ENCODE measurements at regions not wholly inside any gene's neighbourhood (a gene's known extent, or its start where the extent isn't known, plus 50 kb on each side); places are given as distances from the start of the nearest gene placed in this dataset.
"Not testable (repeated sequence)": the region's sequence is repeated elsewhere in the genome, so short reads cannot be mapped to it uniquely, and the experiment has no call there.

DNA sequence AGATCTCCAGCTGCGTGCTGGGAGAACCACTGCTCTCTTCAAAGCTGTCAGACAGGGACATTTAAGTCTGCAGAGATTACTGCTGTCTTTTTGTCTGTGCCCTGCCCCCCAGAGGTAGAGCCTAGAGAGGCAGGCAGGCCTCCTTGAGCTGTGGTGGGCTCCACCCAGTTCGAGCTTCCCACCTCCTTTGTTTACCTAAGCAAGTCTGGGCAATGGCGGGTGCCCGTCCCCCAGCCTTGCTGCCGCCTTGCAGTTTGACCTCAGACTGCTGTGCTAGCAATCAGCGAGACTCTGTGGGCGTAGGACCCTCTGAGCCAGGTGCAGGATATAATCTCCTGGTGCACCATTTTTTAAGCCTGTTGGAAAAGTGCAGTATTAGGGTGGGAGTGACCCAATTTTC, 128.6 kb downstream of the ACTR3 start:
- not testable (repeated sequence) for H3K9ac ChIP-seq (ENCODE audit: insufficient read depth, low read length); H3K4me3 ChIP-seq (replicated peaks in 1 of 4; ENCODE audit: control extremely low read depth in 1 of 4, insufficient read depth in 1 of 4, low read depth in 3 of 4, low read length in 4 of 4); H2AFZ ChIP-seq (ENCODE audit: low read length); H3K4me2 ChIP-seq (ENCODE audit: extremely low read depth, insufficient read depth, low read length); H4K20me1 ChIP-seq (ENCODE audit: control insufficient read depth, extremely low read depth, insufficient read depth, low read length); H3K36me3 ChIP-seq (ENCODE audit: control insufficient read depth, insufficient read depth, low read length); H3K27me3 ChIP-seq (ENCODE audit: control insufficient read depth, insufficient read depth, low read length); H3K79me2 ChIP-seq (ENCODE audit: control insufficient read depth, insufficient read depth, low read length); H3K27ac ChIP-seq (ENCODE audit: insufficient read depth, low read length); H3K9me3 ChIP-seq (ENCODE audit: control insufficient read depth, insufficient read depth, low read depth, low read length); DNase-seq (ENCODE audit: low read depth in 2 of 2); H3K4me1 ChIP-seq (ENCODE audit: control insufficient read depth, extremely low read depth, insufficient read depth, low read length)

- H3K4me3 ChIP-seq (replicated peaks in 1 of 4; ENCODE audit: control extremely low read depth in 1 of 4, insufficient read depth in 1 of 4, low read depth in 3 of 4, low read length in 4 of 4) = no peak overlapping the region
- no peaks in the 10 kb centered on the region for H3K36me3 ChIP-seq (ENCODE audit: control insufficient read depth, insufficient read depth, low read length)
- no peaks in the 10 kb centered on the region for H3K9me3 ChIP-seq (ENCODE audit: control insufficient read depth, insufficient read depth, low read depth, low read length)
- H3K27me3 ChIP-seq (ENCODE audit: control insufficient read depth, insufficient read depth, low read length) = no peaks in the 10 kb centered on the region
- DNase-seq (ENCODE audit: low read depth in 2 of 2) = no peak
- peaks cover 2% of the 10 kb centered on the region for H3K4me1 ChIP-seq (ENCODE audit: control insufficient read depth, extremely low read depth, insufficient read depth, low read length)
- H4K20me1 ChIP-seq (ENCODE audit: control insufficient read depth, extremely low read depth, insufficient read depth, low read length) = no peaks in the 10 kb centered on the region
- no peak overlapping the region for H3K4me2 ChIP-seq (ENCODE audit: extremely low read depth, insufficient read depth, low read length)
- H2AFZ ChIP-seq (ENCODE audit: low read length) = no peak overlapping the region
- no peak overlapping the region for H3K9ac ChIP-seq (ENCODE audit: insufficient read depth, low read length)
- TF ChIP-seq EZH2 (IDR thresholded peaks at IDR 0.05; ENCODE audit: low read length, missing control alignments) (no peak), CTCF (conservative IDR thresholded peaks at IDR 0.05 in 1 of 2, IDR thresholded peaks at IDR 0.05 in 1 of 2; ENCODE audit: low read depth in 1 of 2, low read length in 2 of 2) (no peak)
- H3K27ac ChIP-seq (ENCODE audit: insufficient read depth, low read length) = no peak overlapping the region
- H3K79me2 ChIP-seq (ENCODE audit: control insufficient read depth, insufficient read depth, low read length) = no peaks in the 10 kb centered on the region
Measured at GRCh38 chr2:114020668-114021067, 130.8 kb downstream of the ACTR3 start.

- Histone ChIP-seq H3K9me3 (ENCODE audit: control insufficient read depth, insufficient read depth, low read depth, low read length) (no peaks in the 10 kb centered on the region), H3K4me2 (ENCODE audit: extremely low read depth, insufficient read depth, low read length) (peak overlapping the region; percentile 54), H3K27me3 (ENCODE audit: control insufficient read depth, insufficient read depth, low read length) (no peaks in the 10 kb centered on the region), H3K79me2 (ENCODE audit: control insufficient read depth, insufficient read depth, low read length) (no peaks in the 10 kb centered on the region), H3K4me1 (ENCODE audit: control insufficient read depth, extremely low read depth, insufficient read depth, low read length) (peaks cover 2% of the 10 kb centered on the region), H3K36me3 (ENCODE audit: control insufficient read depth, insufficient read depth, low read length) (no peaks in the 10 kb centered on the region), H3K27ac (ENCODE audit: insufficient read depth, low read length) (peak overlapping the region; percentile 65), H3K4me3 (replicated peaks in 1 of 4; ENCODE audit: control extremely low read depth in 1 of 4, insufficient read depth in 1 of 4, low read depth in 3 of 4, low read length in 4 of 4) (no peak overlapping the region), H3K9ac (ENCODE audit: insufficient read depth, low read length) (no peak overlapping the region), H2AFZ (ENCODE audit: low read length) (no peak overlapping the region), H4K20me1 (ENCODE audit: control insufficient read depth, extremely low read depth, insufficient read depth, low read length) (no peaks in the 10 kb centered on the region)
- peak; percentile 76 to 94 for DNase-seq (ENCODE audit: low read depth in 2 of 2)
- TF ChIP-seq EZH2 (IDR thresholded peaks at IDR 0.05; ENCODE audit: low read length, missing control alignments) = no peak
- TF ChIP-seq CTCF (conservative IDR thresholded peaks at IDR 0.05 in 1 of 2, IDR thresholded peaks at IDR 0.05 in 1 of 2; ENCODE audit: low read depth in 1 of 2, low read length in 2 of 2) = no peak
Measured at GRCh38 chr2:114022360-114023085, 132.6 kb downstream of the ACTR3 start.

Data from fibroblast of lung (primary cell).